HepG2 (cell line): ENCODE measurements at regions not wholly inside any gene's neighbourhood (a gene's known extent, or its start where the extent isn't known, plus 50 kb on each side); places are given as distances from the start of the nearest gene placed in this dataset.

Source experiments
- ATF1 ChIP-seq: IDR thresholded peaks from 2 replicates; pipeline ENCODE4 v1.6.1; 2016; ENCODE audit warnings: mild to moderate bottlenecking, control low read depth
- EZH2 ChIP-seq: conservative IDR thresholded peaks from 2 replicates; pipeline ENCODE4 v1.6.1; 2012; ENCODE audit warnings: mild to moderate bottlenecking, low read depth, low read length, moderate library complexity
- FOXJ3 ChIP-seq: sonication (generic); formaldehyde crosslinking; IDR thresholded peaks from 2 replicates; pipeline ENCODE4 v1.4.0; 2020; ENCODE audit warnings: missing genetic modification reagents, mild to moderate bottlenecking, borderline replicate concordance
- GLI4 ChIP-seq: sonication (generic); formaldehyde crosslinking; IDR thresholded peaks from 2 replicates; pipeline ENCODE4 v1.5.1; 2020; ENCODE audit warnings: missing genetic modification reagents, mild to moderate bottlenecking, moderate library complexity, borderline replicate concordance
- IRF2 ChIP-seq: IDR thresholded peaks from 2 replicates; pipeline ENCODE4 v1.6.1; 2018; ENCODE audit warnings: missing genetic modification reagents, missing compliant biosample characterization
- NFYB ChIP-seq: sonication (generic); formaldehyde crosslinking; IDR thresholded peaks from 2 replicates; pipeline ENCODE4 v1.4.0; 2020; ENCODE audit warnings: missing genetic modification reagents
- SIN3A ChIP-seq: IDR thresholded peaks from 2 replicates; pipeline ENCODE4 v1.6.1; 2011; ENCODE audit warnings: low read depth, mild to moderate bottlenecking, control low read depth, low read length, borderline replicate concordance
- ZBTB1 ChIP-seq: sonication (generic); formaldehyde crosslinking; IDR thresholded peaks from 2 replicates; pipeline ENCODE4 v1.4.0; 2020; ENCODE audit warnings: missing genetic modification reagents, borderline replicate concordance
- ZBTB7A ChIP-seq: sonication (generic); formaldehyde crosslinking; IDR thresholded peaks from 2 replicates; pipeline ENCODE4 v1.8.0; 2022; ENCODE audit warnings: mild to moderate bottlenecking, missing genetic modification reagents
- ZSCAN22 ChIP-seq: sonication (generic); formaldehyde crosslinking; IDR thresholded peaks from 2 replicates; pipeline ENCODE4 v1.4.0; 2020; ENCODE audit warnings: mild to moderate bottlenecking, missing genetic modification reagents
- TF ChIP-seq, protein P1 (sequence below): sonication (generic); formaldehyde crosslinking; IDR thresholded peaks from 2 replicates; pipeline ENCODE4 v1.5.0; 2020; ENCODE audit warnings: mild to moderate bottlenecking, missing genetic modification reagents, moderate library complexity
- TF ChIP-seq, protein P2 (sequence below): sonication (generic); formaldehyde crosslinking; IDR thresholded peaks from 2 replicates; pipeline ENCODE4 v1.4.0; 2020; ENCODE audit warnings: mild to moderate bottlenecking, missing genetic modification reagents

GRCh38 chr19:29882719-29883105 lies 59.3 kb upstream of the URI1 start:
- no peak for TF ChIP-seq ZBTB7A (CRISPR knock-in tag)
- TF ChIP-seq EZH2, result no peak
- no peak for TF ChIP-seq ATF1
- no peak for TF ChIP-seq GLI4 (CRISPR knock-in tag)
- no peak for TF ChIP-seq FOXJ3 (CRISPR knock-in tag)
- TF ChIP-seq ZBTB1, result no peak
- TF ChIP-seq ZSCAN22 (CRISPR knock-in tag), result no peak
- TF ChIP-seq, protein P1, sequence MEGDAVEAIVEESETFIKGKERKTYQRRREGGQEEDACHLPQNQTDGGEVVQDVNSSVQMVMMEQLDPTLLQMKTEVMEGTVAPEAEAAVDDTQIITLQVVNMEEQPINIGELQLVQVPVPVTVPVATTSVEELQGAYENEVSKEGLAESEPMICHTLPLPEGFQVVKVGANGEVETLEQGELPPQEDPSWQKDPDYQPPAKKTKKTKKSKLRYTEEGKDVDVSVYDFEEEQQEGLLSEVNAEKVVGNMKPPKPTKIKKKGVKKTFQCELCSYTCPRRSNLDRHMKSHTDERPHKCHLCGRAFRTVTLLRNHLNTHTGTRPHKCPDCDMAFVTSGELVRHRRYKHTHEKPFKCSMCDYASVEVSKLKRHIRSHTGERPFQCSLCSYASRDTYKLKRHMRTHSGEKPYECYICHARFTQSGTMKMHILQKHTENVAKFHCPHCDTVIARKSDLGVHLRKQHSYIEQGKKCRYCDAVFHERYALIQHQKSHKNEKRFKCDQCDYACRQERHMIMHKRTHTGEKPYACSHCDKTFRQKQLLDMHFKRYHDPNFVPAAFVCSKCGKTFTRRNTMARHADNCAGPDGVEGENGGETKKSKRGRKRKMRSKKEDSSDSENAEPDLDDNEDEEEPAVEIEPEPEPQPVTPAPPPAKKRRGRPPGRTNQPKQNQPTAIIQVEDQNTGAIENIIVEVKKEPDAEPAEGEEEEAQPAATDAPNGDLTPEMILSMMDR (CRISPR knock-in tag), result no peak
- no peak for TF ChIP-seq IRF2 (CRISPR knock-in tag)
- TF ChIP-seq NFYB (CRISPR knock-in tag), result no peak
- TF ChIP-seq SIN3A, result no peak
- TF ChIP-seq, protein P2, sequence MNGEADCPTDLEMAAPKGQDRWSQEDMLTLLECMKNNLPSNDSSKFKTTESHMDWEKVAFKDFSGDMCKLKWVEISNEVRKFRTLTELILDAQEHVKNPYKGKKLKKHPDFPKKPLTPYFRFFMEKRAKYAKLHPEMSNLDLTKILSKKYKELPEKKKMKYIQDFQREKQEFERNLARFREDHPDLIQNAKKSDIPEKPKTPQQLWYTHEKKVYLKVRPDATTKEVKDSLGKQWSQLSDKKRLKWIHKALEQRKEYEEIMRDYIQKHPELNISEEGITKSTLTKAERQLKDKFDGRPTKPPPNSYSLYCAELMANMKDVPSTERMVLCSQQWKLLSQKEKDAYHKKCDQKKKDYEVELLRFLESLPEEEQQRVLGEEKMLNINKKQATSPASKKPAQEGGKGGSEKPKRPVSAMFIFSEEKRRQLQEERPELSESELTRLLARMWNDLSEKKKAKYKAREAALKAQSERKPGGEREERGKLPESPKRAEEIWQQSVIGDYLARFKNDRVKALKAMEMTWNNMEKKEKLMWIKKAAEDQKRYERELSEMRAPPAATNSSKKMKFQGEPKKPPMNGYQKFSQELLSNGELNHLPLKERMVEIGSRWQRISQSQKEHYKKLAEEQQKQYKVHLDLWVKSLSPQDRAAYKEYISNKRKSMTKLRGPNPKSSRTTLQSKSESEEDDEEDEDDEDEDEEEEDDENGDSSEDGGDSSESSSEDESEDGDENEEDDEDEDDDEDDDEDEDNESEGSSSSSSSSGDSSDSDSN (CRISPR knock-in tag), result no peak
